NT2/D1 (cell line): ENCODE measurements at regions not wholly inside any gene's neighbourhood (a gene's known extent, or its start where the extent isn't known, plus 50 kb on each side); places are given as distances from the start of the nearest gene placed in this dataset.

Source experiments
- SUZ12 ChIP-seq: IDR thresholded peaks from 2 replicates; pipeline ENCODE4 v1.6.1; 2011; ENCODE audit not compliant: insufficient read length, insufficient read depth; ENCODE audit errors: extremely low read depth
- YY1 ChIP-seq: IDR thresholded peaks from 2 replicates; pipeline ENCODE4 v1.6.1; 2011; ENCODE audit not compliant: insufficient read length, insufficient read depth
- ZNF274 ChIP-seq: IDR thresholded peaks from 2 replicates; pipeline ENCODE4 v1.6.1; 2011; ENCODE audit warnings: mild to moderate bottlenecking, low read depth, low read length

DNA sequence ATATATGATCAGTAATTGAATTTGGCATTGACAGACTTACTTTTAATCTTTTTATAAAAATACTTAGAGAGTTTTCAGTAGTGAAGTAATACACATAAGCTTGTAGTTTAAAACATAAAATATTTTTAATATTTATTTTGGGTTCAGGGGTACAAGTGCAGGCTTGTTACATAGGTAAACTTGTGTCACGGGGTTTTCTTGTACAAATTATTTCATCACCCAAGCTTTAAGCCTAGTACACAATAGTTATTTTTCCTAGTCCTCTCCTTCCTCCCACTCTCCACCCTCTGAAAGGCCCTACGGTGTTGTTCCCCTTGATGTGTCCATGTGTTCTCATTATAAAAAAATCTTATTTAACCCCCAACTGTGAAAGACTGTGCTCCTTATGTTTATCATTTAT, 1397.8 kb upstream of the RAG2 start:
- TF ChIP-seq ZNF274 (no peak), YY1 (no peak), SUZ12 (no peak)
